ENCODE measurements at regions not wholly inside any gene's neighbourhood (a gene's known extent, or its start where the extent isn't known, plus 50 kb on each side); places are given as distances from the start of the nearest gene placed in this dataset.

- intact Hi-C loops (cut with DNase I), result no loop called here
- Histone ChIP-seq H3K27me3 (no peaks in the 10 kb centered on the region), H3K27ac (no peak overlapping the region), H3K9me3 (no peaks in the 10 kb centered on the region), H3K4me1 (no peaks in the 10 kb centered on the region), H3K4me3 (no peak overlapping the region), H3K36me3 (no peaks in the 10 kb centered on the region)
- ATAC-seq, result no peak
- FAIRE-seq, result no peak
- WGBS, 2 donors, result 86 to 91% methylated on average over 6 of the region's 6 CpGs
- DNase-seq, result no peak
- TF ChIP-seq CTCF (IDR thresholded peaks at IDR 0.05), result no peak
These were observed 72.5 kb downstream of the MAGEF1 start for GRCh38 chr3:184639351-184639750.

GRCh38 chr3:184637705-184638104, 74.2 kb downstream of the MAGEF1 start:
- Histone ChIP-seq H3K4me1 (no peaks in the 10 kb centered on the region), H3K27me3 (no peaks in the 10 kb centered on the region), H3K4me3 (no peak overlapping the region), H3K36me3 (no peaks in the 10 kb centered on the region), H3K27ac (no peak overlapping the region), H3K9me3 (no peaks in the 10 kb centered on the region)
- 90 to 97% methylated on average over 2 of the region's 2 CpGs for WGBS, 2 donors
- DNase-seq (no peak), ATAC-seq (peak in 2 of 4 donors; percentile 49 to 61), FAIRE-seq (no peak)
- no peak for TF ChIP-seq CTCF (IDR thresholded peaks at IDR 0.05)
- intact Hi-C loops (cut with DNase I), result no loop called here

GRCh38 chr3:184636741-184637316, 75.0 kb downstream of the MAGEF1 start:
- Histone ChIP-seq H3K27ac (no peak overlapping the region), H3K4me3 (no peak overlapping the region), H3K36me3 (no peaks in the 10 kb centered on the region), H3K4me1 (no peaks in the 10 kb centered on the region), H3K9me3 (no peaks in the 10 kb centered on the region), H3K27me3 (no peaks in the 10 kb centered on the region)
- FAIRE-seq, result no peak
- no peak for TF ChIP-seq CTCF (IDR thresholded peaks at IDR 0.05)
- ATAC-seq, result peak in 1 of 4 donors; percentile 32
- WGBS, 2 donors, result 74 to 77% methylated on average over 3 of the region's 3 CpGs
- no peak for DNase-seq
- intact Hi-C loops (cut with DNase I), result no loop called here

- H3K4me3 ChIP-seq, result no peak overlapping the region
- no peak for ATAC-seq
- H3K4me1 ChIP-seq, result no peaks in the 10 kb centered on the region
- intact Hi-C loops (cut with DNase I), result no loop called here
- H3K27ac ChIP-seq, result no peak overlapping the region
- no peak for TF ChIP-seq CTCF (IDR thresholded peaks at IDR 0.05)
- no peaks in the 10 kb centered on the region for H3K27me3 ChIP-seq
- 89% methylated on average over 13 of the region's 13 CpGs for WGBS, 2 donors
- H3K36me3 ChIP-seq, result no peaks in the 10 kb centered on the region
- no peaks in the 10 kb centered on the region for H3K9me3 ChIP-seq
- DNase-seq, result no peak
- FAIRE-seq, result no peak
These were observed 74.2 kb downstream of the EPHB3 start for GRCh38 chr3:184635774-184636173.

GRCh38 chr3:184635126-184635525, 73.5 kb downstream of the EPHB3 start:
- ATAC-seq (no peak), DNase-seq (peak in 2 of 6 donors; percentile 50 to 73), FAIRE-seq (no peak)
- intact Hi-C loops (cut with DNase I), result no loop called here
- 54 to 61% methylated on average over 6 to 8 of the region's 8 CpGs for WGBS, 2 donors
- no peaks in the 10 kb centered on the region for H3K36me3 ChIP-seq
- no peak overlapping the region for H3K27ac ChIP-seq
- H3K4me1 ChIP-seq, result no peaks in the 10 kb centered on the region
- H3K4me3 ChIP-seq, result no peak overlapping the region
- TF ChIP-seq CTCF (IDR thresholded peaks at IDR 0.05), result no peak
- H3K9me3 ChIP-seq, result no peaks in the 10 kb centered on the region
- H3K27me3 ChIP-seq, result no peaks in the 10 kb centered on the region
